Activated naive CD4-positive, alpha-beta T cell treated with anti-CD3 and anti-CD28 coated beads, Interleukin-2, amount 10 ng/mL, durations not matched to agents 7 days and 5 days (primary cell): ENCODE measurements at regions not wholly inside any gene's neighbourhood (a gene's known extent, or its start where the extent isn't known, plus 50 kb on each side); places are given as distances from the start of the nearest gene placed in this dataset.

Source experiments
- CTCF ChIA-PET: fragments of 350-600 bp; sonication (Branson Sonifier 250); formaldehyde crosslinking; loops from one replicate; lab custom pipeline; 2021; ENCODE audit warnings: antibody characterized with exemption; lab: Charles Lee
- DNase-seq: peaks from one replicate; pipeline ENCODE4 v3.0.0-alpha.2; 2020
- H3K27ac Mint-ChIP-seq: one replicate; pipeline ENCODE4 v1.8.0; 2021; ENCODE audit warnings: mild to moderate bottlenecking, moderate library complexity, mixed read lengths
- H3K27me3 Mint-ChIP-seq: one replicate; pipeline ENCODE4 v1.8.0; 2021; ENCODE audit warnings: mild to moderate bottlenecking, mixed read lengths
- H3K36me3 Mint-ChIP-seq: one replicate; pipeline ENCODE4 v1.8.0; 2021; ENCODE audit warnings: mixed read lengths
- H3K4me1 Mint-ChIP-seq: one replicate; pipeline ENCODE4 v1.8.0; 2021; ENCODE audit warnings: mixed read lengths
- H3K4me3 Mint-ChIP-seq: one replicate; pipeline ENCODE4 v1.8.0; 2021; ENCODE audit warnings: mild to moderate bottlenecking, moderate library complexity, mixed read lengths
- H3K9me3 Mint-ChIP-seq: one replicate; pipeline ENCODE4 v1.8.0; 2021; ENCODE audit warnings: mixed read lengths

GRCh38 chr18:41569867-41570266 is 385.2 kb upstream of the PIK3C3 start:
- H3K4me1 Mint-ChIP-seq: no peaks in the 10 kb centered on the region
- no peaks in the 10 kb centered on the region for H3K9me3 Mint-ChIP-seq
- no peaks in the 10 kb centered on the region for H3K27me3 Mint-ChIP-seq
- H3K36me3 Mint-ChIP-seq: no peaks in the 10 kb centered on the region
- H3K4me3 Mint-ChIP-seq: no peak overlapping the region
- H3K27ac Mint-ChIP-seq: no peak overlapping the region
- CTCF ChIA-PET: no interaction called here
- no peak for DNase-seq

GRCh38 chr18:41561961-41562360 is 393.1 kb upstream of the PIK3C3 start:
- Mint-ChIP-seq H3K9me3 (peaks cover 6% of the 10 kb centered on the region), H3K4me3 (no peak overlapping the region), H3K36me3 (no peaks in the 10 kb centered on the region), H3K4me1 (no peaks in the 10 kb centered on the region), H3K27ac (no peak overlapping the region), H3K27me3 (no peaks in the 10 kb centered on the region)
- no peak for DNase-seq
- CTCF ChIA-PET: no interaction called here

- no peak overlapping the region for H3K27ac Mint-ChIP-seq
- no peak overlapping the region for H3K4me3 Mint-ChIP-seq
- no peaks in the 10 kb centered on the region for H3K27me3 Mint-ChIP-seq
- H3K4me1 Mint-ChIP-seq: no peaks in the 10 kb centered on the region
- DNase-seq: no peak
- H3K36me3 Mint-ChIP-seq: no peaks in the 10 kb centered on the region
- CTCF ChIA-PET: no interaction called here
- H3K9me3 Mint-ChIP-seq: peaks cover 6% of the 10 kb centered on the region
Measured at GRCh38 chr18:41558715-41559114, 396.3 kb upstream of the PIK3C3 start.

GRCh38 chr18:41553716-41554115 is 401.3 kb upstream of the PIK3C3 start:
- CTCF ChIA-PET: no interaction called here
- H3K36me3 Mint-ChIP-seq: no peaks in the 10 kb centered on the region

GRCh38 chr18:41548521-41549260 is 406.3 kb upstream of the PIK3C3 start:
- DNase-seq: no peak

More at GRCh38 chr18:41553716-41554115, 401.3 kb upstream of the PIK3C3 start:
- Mint-ChIP-seq H3K27me3 (no peaks in the 10 kb centered on the region), H3K4me3 (no peak overlapping the region), H3K4me1 (no peaks in the 10 kb centered on the region), H3K27ac (no peak overlapping the region), H3K9me3 (peaks cover 4% of the 10 kb centered on the region)
- DNase-seq: no peak

GRCh38 chr18:41545091-41545888 is 409.7 kb upstream of the PIK3C3 start:
- Mint-ChIP-seq H3K27ac (no peak overlapping the region), H3K4me3 (no peak overlapping the region), H3K27me3 (no peaks in the 10 kb centered on the region), H3K36me3 (no peaks in the 10 kb centered on the region), H3K4me1 (no peaks in the 10 kb centered on the region), H3K9me3 (no peaks in the 10 kb centered on the region)
- CTCF ChIA-PET: no interaction called here
- DNase-seq: no peak

More at GRCh38 chr18:41548521-41549260, 406.3 kb upstream of the PIK3C3 start:
- H3K36me3 Mint-ChIP-seq: no peaks in the 10 kb centered on the region
- no peaks in the 10 kb centered on the region for H3K9me3 Mint-ChIP-seq
- no peak overlapping the region for H3K4me3 Mint-ChIP-seq
- CTCF ChIA-PET: no interaction called here
- no peaks in the 10 kb centered on the region for H3K27me3 Mint-ChIP-seq
- no peak overlapping the region for H3K27ac Mint-ChIP-seq
- H3K4me1 Mint-ChIP-seq: no peaks in the 10 kb centered on the region

GRCh38 chr18:41543815-41544214 is 411.2 kb upstream of the PIK3C3 start:
- Mint-ChIP-seq H3K27me3 (no peaks in the 10 kb centered on the region), H3K4me3 (no peak overlapping the region), H3K36me3 (no peaks in the 10 kb centered on the region), H3K4me1 (no peaks in the 10 kb centered on the region), H3K9me3 (no peaks in the 10 kb centered on the region), H3K27ac (no peak overlapping the region)
- CTCF ChIA-PET: no interaction called here
- DNase-seq: no peak

- Mint-ChIP-seq H3K36me3 (no peaks in the 10 kb centered on the region), H3K4me1 (no peaks in the 10 kb centered on the region), H3K9me3 (no peaks in the 10 kb centered on the region), H3K4me3 (no peak overlapping the region), H3K27ac (no peak overlapping the region), H3K27me3 (no peaks in the 10 kb centered on the region)
- CTCF ChIA-PET: no interaction called here
- no peak for DNase-seq
Measured at GRCh38 chr18:41540237-41540871, 414.7 kb upstream of the PIK3C3 start.

- Mint-ChIP-seq H3K4me3 (no peak overlapping the region), H3K9me3 (no peaks in the 10 kb centered on the region), H3K27ac (no peak overlapping the region), H3K4me1 (no peaks in the 10 kb centered on the region), H3K36me3 (no peaks in the 10 kb centered on the region), H3K27me3 (no peaks in the 10 kb centered on the region)
- no peak for DNase-seq
- CTCF ChIA-PET: no interaction called here
Measured at GRCh38 chr18:41538751-41539150, 416.3 kb upstream of the PIK3C3 start.

- Mint-ChIP-seq H3K4me3 (no peak overlapping the region), H3K27ac (no peak overlapping the region)
Measured at GRCh38 chr18:41537666-41538065, 417.4 kb upstream of the PIK3C3 start.

GRCh38 chr18:41532344-41533086 is 422.5 kb upstream of the PIK3C3 start:
- CTCF ChIA-PET: no interaction called here
- H3K36me3 Mint-ChIP-seq: no peaks in the 10 kb centered on the region
- peaks cover 7% of the 10 kb centered on the region for H3K9me3 Mint-ChIP-seq
- H3K4me3 Mint-ChIP-seq: no peak overlapping the region
- H3K27me3 Mint-ChIP-seq: no peaks in the 10 kb centered on the region
- no peak overlapping the region for H3K27ac Mint-ChIP-seq
- no peaks in the 10 kb centered on the region for H3K4me1 Mint-ChIP-seq
- no peak for DNase-seq

More at GRCh38 chr18:41537666-41538065, 417.4 kb upstream of the PIK3C3 start:
- H3K4me1 Mint-ChIP-seq: no peaks in the 10 kb centered on the region
- H3K27me3 Mint-ChIP-seq: no peaks in the 10 kb centered on the region
- H3K9me3 Mint-ChIP-seq: no peaks in the 10 kb centered on the region
- CTCF ChIA-PET: no interaction called here
- no peaks in the 10 kb centered on the region for H3K36me3 Mint-ChIP-seq
- DNase-seq: no peak

- Mint-ChIP-seq H3K27ac (no peak overlapping the region), H3K4me1 (no peaks in the 10 kb centered on the region), H3K4me3 (no peak overlapping the region), H3K36me3 (no peaks in the 10 kb centered on the region), H3K9me3 (peaks cover 7% of the 10 kb centered on the region), H3K27me3 (no peaks in the 10 kb centered on the region)
- CTCF ChIA-PET: no interaction called here
- no peak for DNase-seq
Measured at GRCh38 chr18:41530970-41531369, 424.1 kb upstream of the PIK3C3 start.

GRCh38 chr18:41529093-41529492 is 425.9 kb upstream of the PIK3C3 start:
- peaks cover 7% of the 10 kb centered on the region for H3K9me3 Mint-ChIP-seq
- CTCF ChIA-PET: no interaction called here

GRCh38 chr18:41526054-41526453 is 429.0 kb upstream of the PIK3C3 start:
- DNase-seq: no peak
- no peak overlapping the region for H3K27ac Mint-ChIP-seq

More at GRCh38 chr18:41529093-41529492, 425.9 kb upstream of the PIK3C3 start:
- Mint-ChIP-seq H3K27ac (no peak overlapping the region), H3K4me3 (no peak overlapping the region), H3K4me1 (no peaks in the 10 kb centered on the region), H3K36me3 (no peaks in the 10 kb centered on the region), H3K27me3 (no peaks in the 10 kb centered on the region)
- no peak for DNase-seq

More at GRCh38 chr18:41526054-41526453, 429.0 kb upstream of the PIK3C3 start:
- H3K27me3 Mint-ChIP-seq: no peaks in the 10 kb centered on the region
- no peaks in the 10 kb centered on the region for H3K4me1 Mint-ChIP-seq
- no peaks in the 10 kb centered on the region for H3K36me3 Mint-ChIP-seq
- H3K9me3 Mint-ChIP-seq: peaks cover 9% of the 10 kb centered on the region
- no peak overlapping the region for H3K4me3 Mint-ChIP-seq
- CTCF ChIA-PET: no interaction called here
